GM21786 (cell line): ENCODE measurements at regions not wholly inside any gene's neighbourhood (a gene's known extent, or its start where the extent isn't known, plus 50 kb on each side); places are given as distances from the start of the nearest gene placed in this dataset.

Source experiments
- ATAC-seq: cut with Tn5 transposase; IDR thresholded peaks from one replicate; pipeline ENCODE4 v1.9.1; 2021; ENCODE audit not compliant: unreplicated experiment

DNA sequence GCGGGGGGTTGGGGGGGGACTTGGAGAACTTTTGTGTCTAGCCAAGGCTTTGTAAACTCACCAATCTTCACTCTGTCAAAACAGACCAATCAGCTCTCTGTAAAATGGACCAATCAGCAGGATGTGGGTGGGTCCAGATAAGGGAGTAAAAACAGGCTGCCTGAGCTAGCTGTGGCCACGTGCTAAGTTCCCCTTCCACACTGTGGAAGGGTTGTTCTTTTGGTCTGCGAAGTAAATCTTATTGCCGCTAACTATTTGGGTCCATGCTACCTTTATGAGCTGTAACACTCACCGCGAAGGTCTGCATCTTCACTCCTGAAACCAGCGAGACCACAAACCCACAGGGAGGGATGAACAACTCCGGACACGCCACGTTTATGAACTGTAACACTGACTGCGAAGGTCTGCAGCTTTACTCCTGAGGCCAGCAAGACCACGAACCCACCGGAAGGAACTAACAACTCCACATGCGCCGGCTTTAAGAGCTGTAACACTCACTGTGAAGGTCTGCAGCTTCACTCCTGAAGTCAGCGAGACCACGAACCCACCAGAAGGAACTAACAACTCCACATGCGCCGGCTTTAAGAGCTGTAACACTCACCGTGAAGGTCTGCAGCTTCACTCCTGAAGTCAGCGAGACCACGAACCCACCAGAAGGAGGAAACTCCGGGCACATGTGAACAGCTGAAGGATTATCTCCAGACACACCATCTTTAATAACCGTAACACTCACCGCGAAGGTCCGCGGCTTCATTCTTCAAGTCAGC, 186.6 kb downstream of the ID4 start:
- peak; percentile 59 for ATAC-seq

DNA sequence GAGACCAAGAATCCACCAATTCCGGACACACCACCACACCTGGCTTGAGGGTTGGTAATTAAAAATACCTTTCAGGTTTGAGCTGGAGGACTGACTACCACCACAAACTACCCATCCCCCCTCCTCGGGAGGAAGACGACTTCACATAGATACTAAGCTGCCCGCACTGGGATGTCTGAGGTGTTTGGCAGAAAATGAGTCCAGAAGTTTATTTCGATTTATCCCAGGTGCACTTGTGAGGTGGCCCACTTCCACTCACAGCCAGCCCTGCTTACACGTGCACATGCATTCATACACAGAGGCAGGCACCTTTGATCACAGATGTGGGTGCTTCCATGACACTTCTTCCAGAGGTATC, 187.1 kb downstream of the ID4 start:
- no peak for ATAC-seq

DNA sequence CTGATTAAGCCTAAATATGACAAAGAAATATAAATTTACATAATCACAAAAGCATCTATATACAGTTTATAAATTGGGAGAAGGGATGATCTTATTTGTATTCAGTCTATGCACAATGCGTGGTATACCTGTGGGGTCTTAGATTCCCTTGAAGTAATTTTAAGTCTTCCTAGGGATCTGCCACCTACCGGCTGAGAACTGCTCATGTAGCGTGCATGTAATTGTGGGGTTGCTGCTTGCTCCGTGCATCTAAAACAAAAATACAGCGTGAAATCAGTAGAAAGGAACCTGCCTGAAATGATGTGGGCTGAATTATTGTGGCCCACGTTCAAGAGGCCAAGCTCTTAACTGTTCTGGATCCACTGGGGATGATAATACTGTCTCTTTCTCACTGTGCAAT, 187.3 kb downstream of the MBOAT1 start:
- ATAC-seq: no peak

DNA sequence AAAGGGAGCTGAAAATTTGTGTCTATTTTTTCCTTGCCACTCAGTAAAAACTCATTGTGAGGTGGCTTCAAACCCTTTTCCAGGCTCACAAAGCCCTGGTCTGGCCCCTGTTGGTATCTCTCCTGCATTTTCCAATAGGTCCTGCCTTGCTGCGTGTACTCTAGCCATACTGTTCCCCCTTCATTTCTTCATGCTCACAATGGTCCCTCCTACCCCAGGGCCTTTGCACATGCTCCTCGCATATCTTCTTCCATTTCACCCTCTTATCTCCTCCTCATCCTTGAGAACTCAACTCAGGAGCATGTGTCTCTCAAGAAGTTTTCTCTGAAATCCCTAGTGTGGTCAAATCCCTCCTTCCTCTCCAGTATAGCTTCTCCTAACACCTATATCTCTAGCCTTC, 186.6 kb downstream of the MBOAT1 start:
- no peak for ATAC-seq

DNA sequence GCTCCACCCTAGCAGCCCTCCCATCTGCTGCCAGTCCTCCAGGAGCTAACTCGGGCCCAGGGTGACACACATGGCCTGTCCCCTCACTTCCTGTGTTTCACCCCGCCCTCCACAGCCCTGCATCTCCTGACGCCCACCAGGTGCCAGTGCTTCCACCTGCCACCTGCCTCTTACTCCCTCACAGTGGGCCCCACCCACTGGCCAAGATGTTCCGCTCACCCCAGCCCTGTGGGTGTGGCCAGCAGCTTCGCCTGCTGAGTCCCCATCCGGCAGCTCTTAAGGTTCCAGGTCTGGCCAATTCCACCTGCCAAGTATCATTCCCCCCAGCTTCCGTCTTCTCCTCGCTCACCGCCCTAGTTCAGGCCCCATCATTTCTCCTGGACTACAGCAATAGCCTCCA, 184.1 kb downstream of the MBOAT1 start:
- no peak for ATAC-seq

DNA sequence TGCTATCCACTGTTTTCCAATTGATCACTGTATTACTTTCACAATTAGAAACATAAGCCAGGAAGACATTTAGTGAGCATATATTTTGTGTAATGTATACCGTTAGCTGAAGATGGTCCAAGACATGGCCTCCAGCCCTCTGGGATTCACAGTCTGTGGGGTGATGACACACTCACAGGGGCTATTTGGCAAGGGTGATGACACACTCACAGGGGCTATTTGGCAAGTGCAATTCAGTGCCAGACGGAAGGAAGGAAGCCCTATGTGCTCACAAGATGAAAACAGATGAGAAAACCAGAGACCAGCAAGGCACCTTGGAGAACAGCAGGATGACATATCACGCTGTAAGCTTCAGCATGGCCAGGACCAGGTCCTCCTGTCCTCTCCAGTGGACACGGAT, 183.7 kb downstream of the MBOAT1 start:
- ATAC-seq: no peak

DNA sequence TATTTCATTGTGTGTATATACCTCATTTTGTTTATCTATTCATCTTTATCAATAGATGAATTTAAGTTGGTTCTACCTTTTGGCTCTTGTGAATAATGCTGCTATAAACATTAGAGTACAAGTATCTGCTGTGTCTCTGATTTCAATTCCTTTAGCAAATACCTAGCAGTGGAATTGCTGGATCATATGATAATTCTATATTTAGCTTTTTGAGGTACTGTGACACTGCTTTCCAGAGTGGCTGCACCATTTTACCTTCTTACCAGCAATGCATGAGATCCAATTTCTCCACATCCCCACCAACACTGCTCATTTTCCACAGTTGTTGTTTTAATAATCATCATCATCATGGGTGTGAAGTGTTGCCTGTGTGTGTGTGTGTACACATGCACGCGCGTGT, 182.3 kb downstream of the MBOAT1 start:
- no peak for ATAC-seq

DNA sequence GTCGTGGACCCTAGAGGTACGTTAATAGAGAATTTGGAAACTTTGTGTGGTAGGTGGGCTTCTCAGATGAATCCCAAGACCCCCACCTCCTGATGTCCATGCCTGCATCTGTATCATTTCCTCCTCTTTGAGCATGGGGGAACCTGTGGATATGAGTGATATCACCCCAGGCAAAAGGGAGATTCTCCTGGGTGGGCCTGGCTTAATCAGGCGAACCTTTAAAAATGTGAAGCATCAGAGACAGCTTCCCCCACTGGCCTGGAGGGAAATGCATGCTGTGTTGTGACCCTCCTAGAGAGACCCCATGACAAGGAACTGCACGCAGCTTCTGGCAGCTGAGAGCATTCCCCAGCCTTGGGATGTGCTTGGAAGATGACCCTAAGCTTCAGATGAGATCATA, 180.9 kb downstream of the MBOAT1 start:
- ATAC-seq: no peak

DNA sequence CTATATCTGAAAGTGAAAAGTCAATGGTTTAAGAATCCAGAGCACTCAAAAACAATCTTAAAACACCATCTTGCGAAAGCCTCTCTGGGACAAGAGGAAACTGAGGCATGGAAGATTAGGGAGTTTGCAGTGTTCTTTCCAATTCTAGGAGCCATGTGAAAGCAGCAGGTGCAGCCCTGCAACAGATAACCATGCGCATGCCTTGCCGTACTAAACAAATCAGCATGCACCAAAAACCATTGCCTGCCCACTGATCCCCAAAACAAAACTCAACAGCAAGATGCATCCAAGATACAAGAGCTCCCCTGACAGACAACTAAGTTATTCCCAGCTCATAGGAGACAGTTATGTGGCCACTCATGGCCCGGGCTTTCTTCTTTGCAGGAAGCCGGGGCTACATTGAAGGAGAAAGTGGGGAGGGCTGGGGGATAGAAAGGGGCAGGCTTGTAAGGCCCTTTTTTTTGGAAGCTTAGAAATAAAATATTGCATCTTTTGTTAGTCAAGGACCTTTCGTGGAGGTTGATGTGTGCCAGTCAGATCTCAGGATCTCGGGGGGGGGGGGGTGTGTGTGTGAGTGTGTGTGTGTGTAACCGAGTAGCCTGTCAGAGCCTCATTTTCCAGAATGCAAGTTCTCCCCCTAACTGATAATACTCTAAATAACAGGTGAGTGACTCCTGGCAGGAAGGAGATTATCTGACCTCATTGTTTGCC, 178.4 kb downstream of the MBOAT1 start:
- no peak for ATAC-seq

DNA sequence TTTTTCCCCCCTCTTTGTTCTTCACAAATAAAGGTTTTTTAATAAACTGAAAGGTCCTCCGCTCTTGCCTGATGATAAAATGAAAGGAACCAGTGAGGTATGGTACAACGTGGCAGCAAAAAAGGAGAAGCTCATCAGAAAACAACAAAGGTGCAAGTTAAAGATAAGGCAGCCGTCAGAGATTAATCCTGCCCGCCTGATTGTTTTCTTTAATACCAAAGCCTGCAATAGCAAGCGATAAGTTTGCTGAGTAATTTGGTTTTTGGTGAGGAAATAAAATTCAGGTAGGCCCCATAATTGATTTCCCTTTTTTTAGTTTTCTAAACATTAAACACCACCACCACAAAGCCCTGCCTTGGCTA, 177.9 kb downstream of the MBOAT1 start:
- ATAC-seq: no peak

DNA sequence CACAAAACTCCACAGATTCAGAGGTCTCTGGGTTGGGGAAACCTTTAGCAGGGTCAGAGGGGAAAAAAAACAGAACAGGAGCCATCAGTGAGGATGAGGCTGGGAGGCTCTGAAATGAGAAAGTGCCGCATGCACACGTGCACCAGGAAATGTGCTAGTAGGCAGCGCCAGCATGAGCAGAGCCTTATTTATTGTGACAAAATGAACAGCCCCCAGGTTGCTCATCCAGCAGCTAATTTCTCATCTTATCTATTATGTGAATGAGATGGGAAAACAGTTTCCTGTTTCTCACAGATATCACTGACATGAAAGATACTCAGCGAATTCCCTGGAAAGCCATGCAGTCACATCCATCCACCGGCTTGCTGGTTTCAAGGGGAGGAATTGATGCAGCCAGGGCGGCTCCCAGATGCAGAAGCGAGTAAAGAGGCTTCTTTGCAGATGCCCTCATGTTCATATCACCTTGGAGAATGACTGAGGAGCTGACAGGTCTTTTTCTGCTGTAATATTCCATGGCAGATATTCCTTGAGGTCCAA, 176.1 kb downstream of the MBOAT1 start:
- ATAC-seq: no peak

DNA sequence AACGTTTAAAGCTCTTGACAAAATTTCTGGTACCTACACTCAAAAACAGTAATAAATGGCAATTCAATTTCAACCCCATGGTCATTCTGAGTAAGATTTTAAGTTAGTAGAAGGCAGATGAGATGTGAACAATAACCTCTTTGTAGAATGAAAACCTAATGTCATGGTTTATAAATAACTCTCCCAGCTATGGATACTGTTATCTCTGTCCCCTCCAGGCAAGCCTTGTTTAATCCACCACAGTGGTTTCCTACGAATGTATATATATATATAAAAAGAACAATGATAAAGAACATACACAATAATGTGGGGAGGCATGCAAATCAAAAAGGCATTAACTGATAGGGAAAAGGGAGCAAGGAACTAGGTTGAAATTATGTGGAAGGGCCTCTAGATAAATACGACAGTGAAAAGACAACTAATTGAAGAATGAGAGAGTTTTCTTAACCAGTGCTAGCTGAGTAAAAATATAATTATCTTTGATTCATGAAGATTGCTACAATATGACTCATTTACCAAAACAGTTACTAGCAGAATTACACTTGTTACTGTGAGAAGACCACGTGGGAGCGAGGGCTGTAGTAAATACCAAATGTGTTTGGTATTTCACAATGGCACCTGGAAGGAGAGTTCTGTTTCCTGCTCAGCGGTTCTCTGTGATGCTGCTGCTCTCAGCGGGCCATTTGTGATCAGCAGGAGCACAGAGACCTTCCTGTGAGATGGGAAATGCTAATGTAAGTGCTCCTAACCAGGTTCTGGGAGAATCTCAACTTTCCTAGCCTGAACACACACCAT, 173.7 kb downstream of the MBOAT1 start:
- no peak for ATAC-seq

DNA sequence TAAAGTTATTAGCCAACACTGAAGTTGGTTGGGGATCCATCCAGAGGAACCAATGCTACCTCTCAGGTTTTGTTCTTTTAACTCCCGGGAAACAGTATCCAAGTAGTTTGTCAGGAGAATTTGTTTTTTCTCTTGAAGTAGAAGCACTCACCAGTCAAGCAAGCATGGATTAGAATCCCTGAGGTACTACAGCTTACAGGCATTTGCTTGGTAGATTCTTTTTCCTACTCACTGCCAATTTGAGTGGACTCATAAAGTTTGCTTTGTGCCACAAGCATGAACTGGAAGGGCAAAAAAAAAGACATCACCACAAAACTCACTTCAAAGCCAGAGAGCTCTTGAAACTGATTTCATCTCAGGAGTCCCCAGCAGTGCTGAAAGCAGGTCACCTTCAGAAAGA, 167.4 kb downstream of the MBOAT1 start:
- no peak for ATAC-seq
